CD14-positive monocyte (primary cell): ENCODE measurements at regions not wholly inside any gene's neighbourhood (a gene's known extent, or its start where the extent isn't known, plus 50 kb on each side); places are given as distances from the start of the nearest gene placed in this dataset.

ENCODE experiments used
- DNase-seq, 3 donors: peaks; one replicate each; pipeline ENCODE4 v3.0.0-alpha.2; 2011 to 2022
- H2AFZ ChIP-seq: 2 replicates; pipeline ENCODE4 v1.6.0; 2012; ENCODE audit warnings: mild to moderate bottlenecking, low read depth, low read length, inconsistent platforms; ENCODE audit not compliant: insufficient read depth, poor library complexity, severe bottlenecking
- H3K27ac ChIP-seq, 2 donors: 1 replicate in 1 of 2; 2 replicates in 1 of 2; pipeline ENCODE4 v1.5.1; 2012 to 2013; ENCODE audit warnings: low read length in 2 of 2, control low read depth in 1 of 2, inconsistent platforms in 1 of 2, low read depth in 1 of 2, mild to moderate bottlenecking in 1 of 2
- H3K27me3 ChIP-seq, 2 donors: one replicate each; pipeline versions ENCODE4 v1.6.0 to v1.6.1; 2011 to 2013; ENCODE audit warnings: low read length in 2 of 2; ENCODE audit not compliant: control insufficient read depth in 2 of 2, insufficient read depth in 2 of 2
- H3K36me3 ChIP-seq, 2 donors: replicated peaks in 1 of 2; 1 replicate in 1 of 2; 2 replicates in 1 of 2; pipeline versions ENCODE4 v1.5.1 to v1.6.1; 2012 to 2013; ENCODE audit warnings: low read length in 2 of 2, control low read depth in 1 of 2, inconsistent platforms in 1 of 2, mild to moderate bottlenecking in 1 of 2; ENCODE audit not compliant: insufficient read depth in 2 of 2, control insufficient read depth in 1 of 2
- H3K4me1 ChIP-seq, 2 donors: 1 replicate in 1 of 2; 2 replicates in 1 of 2; pipeline versions ENCODE4 v1.5.1 to v1.6.1; 2012 to 2013; ENCODE audit warnings: low read length in 2 of 2, control low read depth in 1 of 2, inconsistent platforms in 1 of 2, mild to moderate bottlenecking in 1 of 2, moderate library complexity in 1 of 2; ENCODE audit not compliant: insufficient read depth in 2 of 2, control insufficient read depth in 1 of 2
- H3K4me2 ChIP-seq: replicated peaks from 2 replicates; pipeline ENCODE3; 2012; ENCODE audit warnings: low read length, moderate library complexity, mild to moderate bottlenecking; ENCODE audit not compliant: poor library complexity, severe bottlenecking; ENCODE audit errors: extremely low read depth
- H3K4me3 ChIP-seq, 3 experiments: fragments of 200-600 bp in 1 of 3; sonication (generic) in 1 of 3; replicated peaks in 1 of 3; 1 replicate in 2 of 3; 2 replicates in 1 of 3; pipeline ENCODE4 v1.5.1; 2011 to 2013; ENCODE audit warnings: low read length in 3 of 3, mild to moderate bottlenecking in 3 of 3, control low read depth in 2 of 3, low read depth in 2 of 3, inconsistent platforms in 1 of 3, moderate library complexity in 1 of 3
- H3K79me2 ChIP-seq: 2 replicates; pipeline ENCODE4 v1.6.0; 2012; ENCODE audit warnings: mild to moderate bottlenecking, control low read depth, inconsistent platforms, low read length, moderate library complexity; ENCODE audit not compliant: insufficient read depth
- H3K9ac ChIP-seq: 2 replicates; pipeline ENCODE4 v1.6.0; 2017; ENCODE audit warnings: low read length, mild to moderate bottlenecking; ENCODE audit not compliant: insufficient read depth, poor library complexity, severe bottlenecking
- H3K9me3 ChIP-seq, 2 donors: replicated peaks in 1 of 2; 1 replicate in 1 of 2; 2 replicates in 1 of 2; pipeline versions ENCODE4 v1.5.1 to v1.6.1; 2012 to 2013; ENCODE audit warnings: low read length in 2 of 2, control low read depth in 1 of 2; ENCODE audit not compliant: control insufficient read depth in 1 of 2, insufficient read depth in 1 of 2
- H4K20me1 ChIP-seq: 2 replicates; pipeline ENCODE4 v1.6.0; 2012; ENCODE audit warnings: mild to moderate bottlenecking, low read length, control low read depth, moderate library complexity; ENCODE audit not compliant: insufficient read depth
- H3K27ac Mint-ChIP-seq, 7 donors: one replicate each; pipeline ENCODE4 v1.8.0; 2020; ENCODE audit warnings: mild to moderate bottlenecking in 7 of 7, mixed read lengths in 7 of 7, moderate library complexity in 6 of 7, inconsistent platforms in 2 of 7
- H3K27me3 Mint-ChIP-seq, 3 donors: one replicate each; pipeline ENCODE4 v1.8.0; 2021 to 2022; ENCODE audit warnings: low read depth in 3 of 3, mild to moderate bottlenecking in 3 of 3, mixed read lengths in 3 of 3, moderate library complexity in 3 of 3, inconsistent platforms in 1 of 3
- H3K36me3 Mint-ChIP-seq, 2 donors: one replicate each; pipeline ENCODE4 v1.8.0; 2020; ENCODE audit warnings: mixed read lengths in 2 of 2, inconsistent platforms in 1 of 2, mild to moderate bottlenecking in 1 of 2
- H3K4me1 Mint-ChIP-seq: one replicate; pipeline ENCODE4 v1.8.0; 2020; ENCODE audit warnings: mild to moderate bottlenecking, mixed read lengths
- H3K4me3 Mint-ChIP-seq, 2 donors: one replicate each; pipeline ENCODE4 v1.8.0; 2020; ENCODE audit warnings: mild to moderate bottlenecking in 2 of 2, mixed read lengths in 2 of 2, moderate library complexity in 1 of 2
- H3K9me3 Mint-ChIP-seq, 7 donors: one replicate each; pipeline ENCODE4 v1.8.0; 2020 to 2022; ENCODE audit warnings: mixed read lengths in 7 of 7, mild to moderate bottlenecking in 6 of 7, moderate library complexity in 6 of 7, inconsistent platforms in 2 of 7
- WGBS: methylation state at CpG from one replicate; pipeline ENCODE4 v1.1.5; 2013; ENCODE audit warnings: missing lambda C conversion rate; ENCODE audit not compliant: insufficient coverage; 5-methylcytosine and 5-hydroxymethylcytosine counted together
- intact Hi-C, 2 donors: fragments of 100-400 bp; cut with micrococcal nuclease; formaldehyde crosslinking; loops; one replicate each; pipeline versions ENCODE4 v1.15.0 to v1.15.1; 2023
- TF ChIP-seq, protein P1 (sequence below): fragments of 200-600 bp; IDR thresholded peaks from one replicate; pipeline ENCODE4 v1.8.0; 2022; ENCODE audit warnings: antibody characterized with exemption, mild to moderate bottlenecking

GRCh38 chr12:107302649-107303341 lies 209.4 kb upstream of the CRY1 start:
- no peak overlapping the region for H3K27ac Mint-ChIP-seq

DNA sequence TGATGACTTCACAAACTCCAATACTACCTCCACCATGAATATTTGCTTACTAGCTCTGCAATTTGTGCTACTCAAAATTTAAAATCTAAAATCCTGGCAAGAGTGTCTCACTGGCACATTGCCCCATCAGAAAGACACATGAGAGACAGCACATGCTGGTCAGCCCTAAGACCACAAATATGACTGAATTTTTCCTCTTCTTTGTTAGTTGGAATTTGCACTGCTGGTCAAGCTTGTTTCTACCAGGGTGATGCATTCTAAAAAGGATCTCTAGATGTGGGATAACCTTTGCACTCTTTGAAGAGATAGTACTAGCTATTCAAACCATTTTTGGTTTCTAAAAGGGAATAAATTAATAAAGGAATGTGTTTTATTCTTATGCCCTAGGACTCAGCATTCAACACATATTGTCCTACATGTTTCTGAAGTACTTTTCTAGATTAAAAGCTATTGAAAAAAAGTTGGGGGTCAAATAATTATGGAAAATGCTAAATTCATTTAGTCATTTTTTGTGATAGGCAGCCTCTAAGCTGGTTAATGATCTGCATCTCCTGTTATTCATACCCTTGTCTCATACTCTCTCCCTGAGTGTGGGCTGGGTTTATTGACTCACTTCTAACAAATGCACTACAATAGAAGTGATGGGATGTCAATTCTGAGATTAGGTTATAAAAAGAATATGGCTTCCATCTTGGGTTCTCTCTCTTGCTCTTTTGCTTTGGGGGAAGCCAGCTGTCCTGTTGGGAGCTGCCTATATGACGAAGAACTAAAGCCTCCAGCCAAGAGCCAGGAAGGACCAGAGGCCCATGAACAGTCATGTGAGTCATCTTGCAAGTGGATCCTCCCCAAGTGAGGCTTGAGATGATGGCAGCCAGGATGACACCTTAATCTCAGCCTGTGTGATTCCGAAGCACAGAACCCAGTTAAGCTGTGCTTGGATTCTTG lies 211.5 kb upstream of the CRY1 start:
- Histone ChIP-seq H2AFZ (no peak overlapping the region), H3K4me2 (no peak overlapping the region), H3K27ac (no peak overlapping the region), H3K9me3 (no peaks in the 10 kb centered on the region), H3K4me1 (peaks cover 0 to 5% of the 10 kb centered on the region in 2 donors), H3K27me3 (peaks cover 0 to 2% of the 10 kb centered on the region in 2 donors), H3K4me3 (no peak overlapping the region), H3K9ac (no peak overlapping the region), H3K79me2 (no peaks in the 10 kb centered on the region), H4K20me1 (no peaks in the 10 kb centered on the region), H3K36me3 (no peaks in the 10 kb centered on the region)
- peaks cover 6 to 8% (median 6%) of the 10 kb centered on the region in 3 donors for H3K27me3 Mint-ChIP-seq
- no peak for DNase-seq
- H3K4me3 Mint-ChIP-seq, result no peak overlapping the region
- peaks cover 8% of the 10 kb centered on the region for H3K4me1 Mint-ChIP-seq
- H3K27ac Mint-ChIP-seq, result peak overlapping the region in 1 of 7 donors; percentile 23
- H3K36me3 Mint-ChIP-seq, result no peaks in the 10 kb centered on the region
- peaks cover 0 to 4% (median 0%) of the 10 kb centered on the region in 7 donors for H3K9me3 Mint-ChIP-seq
- TF ChIP-seq, protein P1, sequence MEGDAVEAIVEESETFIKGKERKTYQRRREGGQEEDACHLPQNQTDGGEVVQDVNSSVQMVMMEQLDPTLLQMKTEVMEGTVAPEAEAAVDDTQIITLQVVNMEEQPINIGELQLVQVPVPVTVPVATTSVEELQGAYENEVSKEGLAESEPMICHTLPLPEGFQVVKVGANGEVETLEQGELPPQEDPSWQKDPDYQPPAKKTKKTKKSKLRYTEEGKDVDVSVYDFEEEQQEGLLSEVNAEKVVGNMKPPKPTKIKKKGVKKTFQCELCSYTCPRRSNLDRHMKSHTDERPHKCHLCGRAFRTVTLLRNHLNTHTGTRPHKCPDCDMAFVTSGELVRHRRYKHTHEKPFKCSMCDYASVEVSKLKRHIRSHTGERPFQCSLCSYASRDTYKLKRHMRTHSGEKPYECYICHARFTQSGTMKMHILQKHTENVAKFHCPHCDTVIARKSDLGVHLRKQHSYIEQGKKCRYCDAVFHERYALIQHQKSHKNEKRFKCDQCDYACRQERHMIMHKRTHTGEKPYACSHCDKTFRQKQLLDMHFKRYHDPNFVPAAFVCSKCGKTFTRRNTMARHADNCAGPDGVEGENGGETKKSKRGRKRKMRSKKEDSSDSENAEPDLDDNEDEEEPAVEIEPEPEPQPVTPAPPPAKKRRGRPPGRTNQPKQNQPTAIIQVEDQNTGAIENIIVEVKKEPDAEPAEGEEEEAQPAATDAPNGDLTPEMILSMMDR, result no peak
- 100% methylated on average over 1 of the region's 2 CpGs for WGBS
- intact Hi-C loops, result no loop called here

More at GRCh38 chr12:107302649-107303341, 209.4 kb upstream of the CRY1 start:
- H2AFZ ChIP-seq, result no peak overlapping the region
- no peaks in the 10 kb centered on the region for H3K27me3 ChIP-seq
- H3K4me2 ChIP-seq, result no peak overlapping the region
- no CpG with 5 or more reads among the region's 2 CpGs for WGBS
- Mint-ChIP-seq H3K9me3 (no peaks in the 10 kb centered on the region), H3K36me3 (no peaks in the 10 kb centered on the region), H3K4me1 (peaks cover 5% of the 10 kb centered on the region), H3K27me3 (peaks cover 2 to 3% (median 3%) of the 10 kb centered on the region in 3 donors), H3K4me3 (no peak overlapping the region)
- no peaks in the 10 kb centered on the region for H3K36me3 ChIP-seq
- H4K20me1 ChIP-seq, result no peaks in the 10 kb centered on the region
- no peak overlapping the region for H3K4me3 ChIP-seq
- TF ChIP-seq, protein P1, result no peak
- H3K4me1 ChIP-seq, result no peaks in the 10 kb centered on the region
- no peaks in the 10 kb centered on the region for H3K9me3 ChIP-seq
- no peak overlapping the region for H3K27ac ChIP-seq
- H3K79me2 ChIP-seq, result no peaks in the 10 kb centered on the region
- H3K9ac ChIP-seq, result no peak overlapping the region
- intact Hi-C loops, result no loop called here
- DNase-seq, result no peak
